Astrocyte (in vitro differentiated cells and primary cell): ENCODE measurements at regions not wholly inside any gene's neighbourhood (a gene's known extent, or its start where the extent isn't known, plus 50 kb on each side); places are given as distances from the start of the nearest gene placed in this dataset.

Source experiments
- CTCF ChIP-seq: IDR thresholded peaks from 2 replicates; pipeline ENCODE4 v1.5.1; 2011; ENCODE audit warnings: low read depth, mild to moderate bottlenecking, inconsistent platforms, low read length, moderate library complexity; ENCODE audit not compliant: insufficient read depth
- EZH2 ChIP-seq: IDR thresholded peaks from 2 replicates; pipeline ENCODE4 v1.6.1; 2012; ENCODE audit warnings: mild to moderate bottlenecking, low read length, inconsistent platforms; ENCODE audit not compliant: insufficient read depth

GRCh38 chr11:97506076-97506759 lies 1116.4 kb downstream of the JRKL start:
- TF ChIP-seq CTCF (no peak), EZH2 (no peak)
